DLD1 (cell line): ENCODE measurements at regions not wholly inside any gene's neighbourhood (a gene's known extent, or its start where the extent isn't known, plus 50 kb on each side); places are given as distances from the start of the nearest gene placed in this dataset.
"Not testable (repeated sequence)": the region's sequence is repeated elsewhere in the genome, so short reads cannot be mapped to it uniquely, and the experiment has no call there.

Source experiments
- in situ Hi-C: cut with HindIII; loops from 2 replicates; pipeline ENCODE4 v1.10.0; 2017; ENCODE audit warnings: low sequenced_read_pairs

DNA sequence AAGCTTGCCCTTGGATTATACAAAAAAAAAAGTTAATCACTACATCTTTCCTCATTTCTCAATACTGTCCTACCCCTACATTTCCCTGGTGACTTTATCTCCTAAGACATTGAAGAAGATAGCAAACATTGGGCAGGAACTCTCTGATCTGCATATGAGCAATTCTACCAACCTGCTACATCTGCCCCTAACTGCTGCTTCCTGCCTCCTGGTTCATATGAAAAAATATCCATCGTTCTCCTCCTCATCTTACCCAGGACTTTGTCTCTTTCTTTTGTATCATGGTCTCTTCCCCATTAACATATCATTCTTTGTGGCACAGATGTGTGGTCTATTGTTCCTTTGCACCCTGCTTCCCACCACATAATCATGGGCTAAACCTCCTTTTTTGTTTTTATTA lies 139.7 kb upstream of the PCGF5 start:
- in situ Hi-C loops = no loop called here

DNA sequence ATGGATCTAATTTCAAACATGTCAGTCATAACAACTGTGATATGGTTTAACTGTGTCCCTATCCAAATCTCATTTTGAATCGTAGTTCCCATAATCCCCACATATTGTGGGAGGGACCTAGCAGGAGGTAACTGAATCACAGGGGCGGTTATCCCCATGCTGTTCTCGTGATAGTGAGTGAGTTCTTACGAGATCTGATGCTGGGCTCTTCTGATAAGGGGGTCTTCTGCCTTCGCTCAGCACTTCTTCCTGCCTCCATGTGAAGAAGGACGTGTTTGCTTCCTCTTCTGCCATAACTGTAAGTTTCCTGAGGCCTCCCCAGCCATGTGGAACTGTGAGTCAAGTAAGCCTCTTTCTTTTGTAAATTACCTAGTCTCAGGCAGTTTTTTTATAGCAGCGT lies 138.0 kb upstream of the PCGF5 start:
- in situ Hi-C loops = no loop called here

- in situ Hi-C loops = no loop called here
Measured at GRCh38 chr10:91088300-91089140, 131.9 kb upstream of the PCGF5 start.

DNA sequence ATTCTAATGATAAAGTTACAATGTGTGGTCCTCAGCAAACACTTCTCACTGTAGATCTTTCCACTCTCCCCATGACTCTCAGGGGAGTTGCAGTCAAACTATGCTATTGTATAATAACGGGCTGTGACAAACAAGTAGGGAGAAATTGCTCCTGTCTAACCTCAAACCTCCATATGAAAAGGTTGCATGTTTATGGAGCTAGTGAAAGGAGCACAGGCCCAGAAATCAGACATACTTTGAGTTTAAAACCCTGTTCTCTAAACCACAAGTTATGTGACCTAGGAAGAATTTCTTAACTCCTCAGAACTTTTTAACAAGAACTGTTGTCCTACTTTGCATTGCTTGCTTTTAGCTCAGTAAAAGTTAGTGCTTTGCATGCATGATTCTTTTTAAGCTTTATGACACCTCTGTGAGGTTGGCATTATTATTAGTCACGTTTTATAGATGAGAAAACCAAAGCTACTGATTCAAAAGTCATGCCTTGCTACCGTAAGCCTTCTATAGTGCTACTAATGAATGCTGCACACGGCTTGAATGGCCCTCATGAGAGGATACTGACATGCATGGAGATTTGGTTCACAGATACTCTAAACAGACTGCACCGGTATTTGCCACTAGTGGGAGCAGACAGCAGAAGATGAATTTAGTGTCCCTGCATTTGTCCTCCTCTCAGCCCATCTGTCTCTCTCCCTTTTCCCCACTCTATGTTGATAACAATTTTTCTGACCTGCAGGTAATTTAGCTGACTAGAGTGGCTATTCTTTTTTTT lies 129.5 kb upstream of the PCGF5 start:
- in situ Hi-C loops = no loop called here

- in situ Hi-C loops = no loop called here
Measured at GRCh38 chr10:91091780-91092179, 128.7 kb upstream of the PCGF5 start.

GRCh38 chr10:91096274-91096673 lies 124.2 kb upstream of the PCGF5 start:
- in situ Hi-C loops = no loop called here

DNA sequence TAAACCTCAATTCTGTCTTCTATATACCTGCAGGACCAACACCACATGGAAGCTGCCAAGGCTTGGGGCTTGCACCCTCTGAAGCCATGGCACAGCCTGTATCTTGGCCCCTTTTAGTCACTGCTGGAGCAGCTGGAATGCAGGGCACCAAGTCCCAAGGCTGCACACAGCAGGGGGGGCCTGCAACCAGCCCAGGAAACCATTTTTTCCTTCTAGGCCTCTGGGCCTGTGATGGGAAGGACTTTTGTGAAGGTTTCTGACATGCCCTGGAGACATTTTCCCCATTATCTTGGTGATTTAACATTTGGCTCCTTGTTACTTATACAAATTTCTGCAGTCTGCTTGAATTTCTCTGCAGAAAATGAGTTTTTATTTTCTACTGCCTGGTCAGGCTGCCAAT lies 123.2 kb upstream of the PCGF5 start:
- in situ Hi-C loops = no loop called here

GRCh38 chr10:91098021-91098420 lies 122.4 kb upstream of the PCGF5 start:
- in situ Hi-C loops = not testable (repeated sequence)

DNA sequence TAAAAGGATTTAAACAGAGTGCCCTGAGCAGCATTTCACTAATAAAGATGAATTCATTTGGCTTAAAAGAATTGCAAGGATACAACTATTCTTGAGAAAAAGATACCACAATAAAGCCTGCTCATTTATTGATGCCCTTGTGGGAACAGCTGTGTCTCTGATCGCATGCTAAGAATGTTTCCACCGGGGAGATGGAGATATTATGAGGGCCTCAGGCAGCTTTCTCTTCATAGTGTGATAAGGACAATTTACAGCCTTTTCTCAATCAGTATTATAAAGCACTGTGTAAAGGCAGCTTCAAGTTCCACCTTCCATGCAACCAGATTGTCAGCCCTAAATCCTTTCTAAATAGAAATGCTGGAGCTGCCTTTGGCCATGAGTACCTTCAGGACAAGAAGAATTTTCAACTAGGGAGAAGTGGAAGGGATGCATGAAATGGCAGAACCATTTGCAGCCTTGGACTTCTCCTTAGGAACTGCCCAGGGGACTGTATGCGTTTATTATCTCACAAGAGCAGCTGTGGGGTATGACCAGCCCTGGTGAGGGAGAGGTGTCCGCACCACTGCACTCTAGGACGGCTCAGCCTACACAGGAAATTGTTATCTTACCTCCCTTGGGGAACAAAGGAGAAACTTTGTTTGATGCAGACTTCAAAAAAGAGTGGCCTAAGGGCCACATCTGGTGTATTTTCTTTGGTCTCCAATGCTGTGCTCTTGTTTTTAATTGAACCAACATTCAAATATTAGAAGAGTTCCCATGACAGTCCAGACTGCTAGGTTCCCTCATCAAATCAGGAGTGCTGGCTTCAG lies 116.9 kb upstream of the PCGF5 start:
- in situ Hi-C loops = no loop called here

DNA sequence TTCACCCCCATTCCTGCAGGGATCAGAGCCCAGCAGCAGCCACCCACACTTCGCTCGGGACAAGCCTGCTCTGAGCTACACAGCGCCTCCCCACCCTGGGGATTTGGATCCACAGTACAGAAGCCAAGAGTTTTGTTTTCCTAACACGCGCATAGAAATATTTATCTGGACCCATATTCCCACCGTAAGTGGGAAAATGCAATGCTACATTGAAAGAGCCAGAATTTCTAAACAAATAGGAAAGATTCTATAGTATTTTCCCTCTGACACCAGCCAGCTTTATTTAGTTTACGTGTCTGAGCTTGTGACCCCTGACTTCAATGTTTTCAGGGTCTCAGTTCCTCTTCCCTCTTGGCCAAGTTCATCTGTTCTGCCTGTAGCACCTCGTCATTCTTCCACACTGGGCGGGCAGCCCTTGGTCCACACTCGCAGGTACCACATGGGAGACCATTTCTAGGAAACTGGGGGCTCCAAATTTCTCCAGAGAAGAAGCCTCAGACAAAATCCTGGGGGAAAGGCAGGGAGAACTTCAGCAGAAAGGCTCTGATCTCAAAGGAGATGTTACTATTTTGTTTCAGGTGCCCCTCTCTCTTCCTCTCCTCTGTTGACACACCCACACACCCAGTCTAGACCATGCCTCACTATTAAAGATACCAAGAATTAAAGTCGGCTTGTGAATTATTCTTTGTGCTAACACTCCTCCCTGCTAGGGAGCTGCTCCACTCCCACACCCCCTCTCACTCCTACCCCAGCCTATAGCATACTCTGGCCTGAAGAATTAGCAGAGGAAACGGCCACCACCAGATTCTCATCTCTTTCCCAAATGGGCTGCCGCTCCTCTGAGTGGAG lies 116.0 kb upstream of the PCGF5 start:
- in situ Hi-C loops = no loop called here

DNA sequence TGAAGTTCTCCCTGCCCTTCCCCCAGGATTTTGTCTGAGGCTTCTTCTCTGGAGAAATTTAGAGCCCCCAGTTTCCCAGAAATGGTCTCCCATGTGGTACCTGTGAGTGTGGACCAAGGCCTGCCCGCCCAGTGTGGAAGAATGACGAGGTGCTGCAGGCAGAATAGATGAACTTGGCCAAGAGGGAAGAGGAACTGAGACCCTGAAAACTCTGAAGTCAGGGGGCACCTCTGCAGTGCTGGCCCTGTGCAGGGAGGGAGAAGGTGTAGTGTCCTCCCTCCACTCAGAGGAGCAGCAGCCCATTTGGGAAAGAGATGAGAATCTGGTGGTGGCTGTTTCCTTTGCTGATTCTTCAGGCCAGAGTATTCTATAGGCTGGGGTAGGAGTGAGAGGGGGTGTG lies 115.2 kb upstream of the PCGF5 start:
- in situ Hi-C loops = no loop called here

DNA sequence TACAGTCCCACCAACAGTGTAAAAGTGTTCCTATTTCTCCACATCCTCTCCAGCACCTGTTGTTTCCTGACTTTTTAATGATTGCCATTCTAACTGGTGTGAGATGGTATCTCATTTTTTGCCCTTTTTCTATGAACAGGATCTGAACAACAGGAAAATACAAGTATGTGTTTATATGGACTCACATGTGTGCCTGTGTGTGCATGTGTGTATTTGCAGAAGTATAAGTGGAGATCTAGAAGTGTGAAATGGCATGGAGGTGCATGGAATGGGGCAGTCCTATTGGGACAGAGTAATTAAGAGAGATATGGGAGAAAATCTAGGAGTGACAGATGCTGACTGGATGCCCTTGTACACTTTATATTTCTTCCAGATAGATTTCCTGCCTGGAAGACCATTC lies 111.6 kb upstream of the PCGF5 start:
- in situ Hi-C loops = no loop called here

- in situ Hi-C loops = no loop called here
Measured at GRCh38 chr10:91111060-91111459, 109.4 kb upstream of the PCGF5 start.

DNA sequence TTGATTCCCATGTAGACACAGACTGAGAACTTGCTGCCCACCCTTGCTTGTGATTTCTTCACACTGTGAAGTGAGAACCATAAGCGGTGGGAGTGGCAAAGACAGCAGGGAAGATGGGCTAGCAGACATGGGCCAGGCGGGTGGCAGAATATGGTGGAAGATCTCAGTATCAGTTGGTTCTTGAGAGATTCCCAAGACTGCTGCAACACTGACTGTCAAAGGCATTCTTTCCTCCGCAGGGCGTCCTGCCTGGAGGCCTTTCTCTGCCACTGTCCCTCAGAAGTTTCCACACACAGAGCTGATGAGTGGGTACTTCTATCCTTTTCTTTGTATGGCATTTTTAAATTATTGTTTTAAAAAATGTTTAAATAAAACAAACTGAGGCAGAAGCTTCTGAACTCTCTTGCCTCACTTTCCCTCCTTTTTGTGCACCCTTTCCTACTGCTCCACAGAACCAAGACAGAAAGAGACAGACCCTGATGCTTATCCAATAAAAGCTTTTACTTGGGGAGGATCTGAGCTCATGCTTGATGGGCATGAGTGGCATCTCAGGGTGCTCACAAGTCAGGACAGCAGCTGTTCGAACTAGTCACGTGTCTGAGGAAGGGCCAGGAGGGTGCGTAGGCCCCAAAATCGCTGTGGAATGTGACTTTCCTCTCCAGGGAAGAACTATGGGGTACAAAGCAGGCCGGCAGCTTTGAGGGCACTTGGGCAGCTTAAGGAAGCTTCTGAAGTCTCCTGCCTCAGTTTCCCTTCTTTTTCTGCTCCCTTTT lies 104.7 kb upstream of the PCGF5 start:
- in situ Hi-C loops = no loop called here

DNA sequence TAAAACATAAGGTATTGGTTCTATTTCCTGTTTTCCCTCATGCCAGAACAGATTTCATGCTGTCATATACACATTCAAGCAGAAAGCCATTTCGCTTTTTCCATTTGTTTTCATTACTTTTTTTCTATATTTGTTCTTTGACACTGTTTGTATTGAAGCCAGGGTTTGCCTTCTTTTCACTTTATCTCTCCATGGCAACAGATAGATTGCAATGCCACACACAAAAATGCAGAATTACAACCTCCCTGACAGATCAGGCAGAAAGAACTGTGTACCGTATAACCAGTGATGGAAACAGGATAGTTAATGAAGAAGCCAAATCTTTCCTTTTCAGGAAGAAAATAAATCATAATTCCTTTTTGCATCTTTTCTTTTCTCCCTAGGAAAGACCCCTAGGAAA lies 103.0 kb upstream of the PCGF5 start:
- in situ Hi-C loops = no loop called here

- in situ Hi-C loops = no loop called here
Measured at GRCh38 chr10:91120348-91120747, 100.1 kb upstream of the PCGF5 start.

DNA sequence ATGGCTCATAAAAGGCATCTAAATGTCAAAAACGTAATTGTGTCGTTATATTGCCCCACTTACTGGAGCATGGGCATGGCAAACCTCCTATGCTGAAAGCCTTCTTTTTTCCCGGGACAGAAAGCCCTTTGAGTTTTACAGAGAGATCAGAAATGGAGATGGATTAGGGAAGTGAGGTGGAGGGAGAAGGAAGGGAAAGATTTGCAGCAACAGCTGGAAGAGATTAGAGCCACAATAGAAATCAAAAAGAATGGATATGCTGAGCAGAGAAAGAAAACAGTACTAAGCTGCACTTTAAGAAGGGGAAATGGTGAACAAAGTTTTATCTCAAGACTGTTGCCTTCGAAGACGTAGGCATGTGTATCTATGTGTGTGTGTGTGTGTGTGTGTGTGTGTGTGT lies 97.2 kb upstream of the PCGF5 start:
- in situ Hi-C loops = no loop called here

DNA sequence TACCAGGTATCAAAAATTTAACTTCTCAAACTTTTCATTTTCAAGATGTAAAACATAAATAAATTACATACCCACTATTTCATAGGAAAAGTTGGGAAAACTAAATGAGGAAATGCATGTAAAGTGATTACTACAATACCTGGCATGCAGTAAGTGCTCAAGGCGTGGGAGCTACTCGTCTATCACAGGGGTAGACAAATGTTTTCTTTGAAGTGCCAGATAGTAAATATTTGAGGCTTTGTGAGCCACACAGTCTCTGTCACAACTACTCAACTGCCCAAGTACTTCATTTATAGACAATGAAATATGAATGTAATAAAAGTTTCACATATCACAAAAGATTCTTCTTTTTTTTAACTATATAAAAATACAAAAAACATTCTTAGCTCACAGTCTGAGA lies 96.4 kb upstream of the PCGF5 start:
- in situ Hi-C loops = no loop called here

GRCh38 chr10:91126471-91126870 lies 94.0 kb upstream of the PCGF5 start:
- in situ Hi-C loops = loop anchor here (25.0 kb wide), 1 partner anchor 214 kb away; the partner anchor contains the start of gene ANKRD1
